DMS114 treated with DMSO at 0.1 percent for 48 hours (cell line): ENCODE measurements at regions not wholly inside any gene's neighbourhood (a gene's known extent, or its start where the extent isn't known, plus 50 kb on each side); places are given as distances from the start of the nearest gene placed in this dataset.
"Not testable (repeated sequence)": the region's sequence is repeated elsewhere in the genome, so short reads cannot be mapped to it uniquely, and the experiment has no call there.

Experiments
- DNase-seq: peaks from one replicate; lab custom pipeline; 2025; ENCODE audit not compliant: unreplicated experiment; lab: John Stamatoyannopoulos, UW

DNA sequence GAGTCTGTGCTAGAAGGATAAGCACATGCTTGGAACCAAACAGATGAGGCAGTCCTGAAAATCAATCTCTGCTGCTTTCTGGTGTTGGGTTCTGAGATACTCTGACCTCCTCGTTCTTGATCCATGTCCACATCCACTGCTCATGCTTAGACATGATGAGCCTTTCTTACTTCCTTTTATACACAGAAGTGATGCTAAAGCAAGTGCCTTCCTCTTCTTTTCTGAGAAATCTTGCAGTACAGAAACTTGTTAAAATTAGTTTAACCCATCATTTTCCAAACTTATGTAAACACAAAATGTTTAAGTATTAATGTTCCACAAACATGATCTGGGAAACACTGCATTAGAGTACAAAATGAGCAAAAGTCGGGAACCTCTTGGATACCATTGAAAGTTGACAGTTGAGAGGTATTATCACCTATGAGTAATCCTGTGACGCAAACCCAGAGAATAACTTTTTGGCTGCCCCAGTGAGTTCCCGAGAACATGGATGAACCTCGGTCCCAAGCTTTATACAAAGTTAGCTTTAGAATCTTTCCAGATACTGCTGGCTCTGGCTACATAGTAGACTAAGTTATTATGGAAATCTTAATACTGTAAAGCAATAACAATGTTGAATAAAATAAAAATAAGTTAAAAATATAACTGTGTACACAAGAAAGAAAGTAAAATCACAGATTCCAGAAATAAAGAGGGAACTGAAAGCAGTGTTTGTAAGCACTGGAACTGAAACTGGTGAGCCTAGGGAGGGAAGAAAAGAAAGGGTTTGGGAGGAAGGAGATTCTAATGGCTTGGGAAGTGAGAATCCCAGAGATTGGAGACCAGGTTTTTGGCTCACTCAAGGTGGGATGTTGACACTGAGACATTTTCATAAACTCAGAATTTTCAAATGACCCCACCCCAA is 429.3 kb upstream of the RUNX1 start:
- DNase-seq, result no peak

DNA sequence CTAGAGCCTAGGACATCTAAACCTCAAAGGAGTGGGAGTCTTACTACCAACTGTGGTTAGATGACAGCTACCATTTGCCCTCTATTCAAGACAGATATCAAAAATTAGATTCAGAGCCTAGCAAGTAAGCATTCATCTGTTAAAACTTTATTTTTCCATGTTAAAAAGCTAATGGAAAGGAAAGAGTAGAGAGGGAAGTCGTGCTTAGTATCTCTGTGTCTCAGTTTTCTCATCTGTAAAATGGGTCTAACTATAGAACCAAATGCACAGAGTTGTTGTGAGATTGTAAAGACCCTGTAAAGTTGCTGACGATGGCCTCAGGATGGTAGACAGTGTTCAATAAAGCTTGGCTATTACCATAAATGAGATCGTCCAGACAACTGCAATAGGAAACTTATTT is 428.5 kb upstream of the RUNX1 start:
- DNase-seq, result no peak

GRCh38 chr21:35476621-35477395 is 427.7 kb upstream of the RUNX1 start:
- no peak for DNase-seq

- DNase-seq, result no peak
Observed at GRCh38 chr21:35475762-35476161, 426.7 kb upstream of the RUNX1 start.

GRCh38 chr21:35475009-35475408 is 425.9 kb upstream of the RUNX1 start:
- no peak for DNase-seq

DNA sequence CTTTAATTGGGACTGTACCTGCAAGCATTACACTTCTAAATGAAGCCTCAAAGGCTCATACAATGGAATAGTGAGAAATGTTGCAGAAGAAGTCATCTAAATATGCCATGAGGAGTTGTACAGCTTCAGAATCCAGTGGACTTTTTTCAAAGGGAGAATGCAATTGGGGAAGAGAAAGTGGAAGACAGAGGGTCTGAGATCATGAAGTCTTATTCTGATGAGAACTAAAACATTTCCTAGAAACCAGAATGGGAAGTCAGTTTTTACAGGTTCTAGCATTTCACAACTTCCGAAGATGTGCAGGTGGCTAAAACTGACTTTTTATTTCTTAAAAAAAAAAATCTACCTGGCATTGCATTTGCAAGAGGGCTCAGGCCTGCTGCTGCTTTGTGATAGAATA is 424.4 kb upstream of the RUNX1 start:
- DNase-seq, result no peak

GRCh38 chr21:35470522-35470921 is 421.4 kb upstream of the RUNX1 start:
- DNase-seq, result no peak

- DNase-seq, result no peak
Observed at GRCh38 chr21:35469498-35469897, 420.4 kb upstream of the RUNX1 start.

GRCh38 chr21:35468991-35469390 is 419.9 kb upstream of the RUNX1 start:
- DNase-seq, result no peak

- DNase-seq, result no peak
Observed at GRCh38 chr21:35467566-35467965, 418.5 kb upstream of the RUNX1 start.

- not testable (repeated sequence) for DNase-seq
Observed at GRCh38 chr21:35466681-35467080, 417.6 kb upstream of the RUNX1 start.

DNA sequence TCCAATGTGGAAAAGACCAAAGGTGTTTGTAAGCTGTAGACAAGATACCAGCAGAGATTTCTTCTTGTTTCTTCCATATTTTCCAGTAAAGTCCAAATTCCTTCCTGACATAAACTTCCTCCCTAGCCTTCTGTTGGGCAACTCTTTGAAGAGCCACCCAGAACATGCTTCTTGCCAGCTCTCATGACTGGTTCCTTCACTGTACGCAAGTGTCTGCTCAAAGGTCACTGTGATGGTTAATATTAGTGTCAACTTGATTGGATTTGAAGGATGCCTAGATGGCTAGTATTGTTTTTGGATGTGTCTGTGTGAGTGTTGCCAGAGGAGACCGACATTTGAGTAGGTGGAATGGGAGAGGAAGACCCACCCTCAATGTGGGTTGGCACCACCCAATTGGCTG is 416.6 kb upstream of the RUNX1 start:
- DNase-seq, result no peak

DNA sequence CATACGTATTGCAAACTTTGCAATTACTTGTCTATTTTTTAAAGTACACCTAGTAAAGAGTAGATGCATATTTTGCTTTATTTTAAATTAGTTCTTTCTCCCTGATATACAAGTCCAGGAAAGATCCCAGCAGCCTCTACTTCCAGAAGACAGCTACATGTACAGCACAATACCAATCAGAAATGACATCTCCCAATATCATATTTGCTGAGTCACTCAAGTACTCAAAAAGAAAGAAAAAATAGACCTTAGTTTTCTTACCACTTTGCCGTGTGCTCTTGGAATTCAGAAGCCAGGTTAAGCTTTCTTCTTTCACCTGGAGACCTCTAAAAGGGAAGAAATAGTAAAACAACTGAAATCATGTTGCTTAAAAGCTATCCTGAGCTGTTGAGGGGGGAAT is 412.6 kb upstream of the RUNX1 start:
- DNase-seq, result no peak

GRCh38 chr21:35460441-35460840 is 411.3 kb upstream of the RUNX1 start:
- no peak for DNase-seq

DNA sequence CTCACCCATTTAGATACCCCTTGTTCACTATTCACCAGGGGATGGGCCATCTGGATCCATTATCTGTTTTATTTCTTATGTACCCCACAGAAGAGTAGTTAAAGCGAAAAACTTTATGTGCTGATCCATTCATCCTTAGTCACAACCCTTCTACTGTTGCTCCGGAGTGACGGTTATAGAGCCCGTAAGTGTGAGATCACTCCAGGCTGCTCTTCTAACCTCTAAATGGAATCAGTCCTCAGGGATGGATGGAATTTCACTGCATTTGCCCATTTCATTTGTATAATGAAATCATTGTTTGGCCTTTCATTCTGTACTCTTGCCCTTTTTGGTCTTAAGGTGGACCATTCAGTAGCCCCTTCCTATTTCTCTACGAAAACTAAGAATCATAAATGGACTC is 409.3 kb upstream of the RUNX1 start:
- no peak for DNase-seq

- no peak for DNase-seq
Observed at GRCh38 chr21:35457097-35457804, 408.1 kb upstream of the RUNX1 start.

GRCh38 chr21:35451276-35451675 is 402.2 kb upstream of the RUNX1 start:
- no peak for DNase-seq

DNA sequence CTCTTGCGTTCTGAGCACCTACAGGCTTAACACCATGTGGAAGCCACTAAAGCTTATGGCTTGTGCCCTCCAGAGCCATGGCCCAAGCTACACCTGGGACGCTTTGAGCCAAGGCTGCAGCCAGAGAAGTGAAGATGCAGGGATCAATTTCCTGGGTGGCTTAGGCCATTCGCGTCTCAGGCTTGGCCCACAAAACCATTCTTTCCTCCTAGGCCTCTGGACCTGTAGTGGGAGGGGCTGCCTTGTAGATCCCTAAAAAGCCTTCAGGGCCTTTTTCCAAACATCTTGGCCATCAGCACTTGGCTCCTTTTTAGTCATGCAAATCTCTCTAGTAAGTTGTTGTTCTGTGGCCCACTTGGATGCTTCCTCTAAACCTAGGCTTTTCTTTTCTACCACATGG is 401.7 kb upstream of the RUNX1 start:
- no peak for DNase-seq

DNA sequence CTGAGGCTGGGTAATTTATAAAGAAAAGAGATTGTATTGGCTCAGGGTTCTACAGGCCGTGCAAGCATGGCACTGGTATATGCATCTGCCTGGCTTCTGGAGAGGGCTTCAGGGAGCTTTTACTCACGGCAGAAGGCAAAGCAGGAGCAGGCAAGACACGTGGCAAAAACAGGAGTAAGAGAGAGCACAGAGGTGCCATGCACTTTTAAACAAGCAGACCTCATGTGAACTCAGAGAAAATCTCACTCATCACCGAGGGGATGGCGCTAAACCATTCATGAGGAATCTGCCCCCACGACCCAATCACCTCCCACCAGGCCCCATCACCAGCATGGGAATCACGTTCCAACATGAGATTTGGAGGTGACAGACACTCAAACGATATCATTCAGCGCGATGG is 400.7 kb upstream of the RUNX1 start:
- no peak for DNase-seq

DNA sequence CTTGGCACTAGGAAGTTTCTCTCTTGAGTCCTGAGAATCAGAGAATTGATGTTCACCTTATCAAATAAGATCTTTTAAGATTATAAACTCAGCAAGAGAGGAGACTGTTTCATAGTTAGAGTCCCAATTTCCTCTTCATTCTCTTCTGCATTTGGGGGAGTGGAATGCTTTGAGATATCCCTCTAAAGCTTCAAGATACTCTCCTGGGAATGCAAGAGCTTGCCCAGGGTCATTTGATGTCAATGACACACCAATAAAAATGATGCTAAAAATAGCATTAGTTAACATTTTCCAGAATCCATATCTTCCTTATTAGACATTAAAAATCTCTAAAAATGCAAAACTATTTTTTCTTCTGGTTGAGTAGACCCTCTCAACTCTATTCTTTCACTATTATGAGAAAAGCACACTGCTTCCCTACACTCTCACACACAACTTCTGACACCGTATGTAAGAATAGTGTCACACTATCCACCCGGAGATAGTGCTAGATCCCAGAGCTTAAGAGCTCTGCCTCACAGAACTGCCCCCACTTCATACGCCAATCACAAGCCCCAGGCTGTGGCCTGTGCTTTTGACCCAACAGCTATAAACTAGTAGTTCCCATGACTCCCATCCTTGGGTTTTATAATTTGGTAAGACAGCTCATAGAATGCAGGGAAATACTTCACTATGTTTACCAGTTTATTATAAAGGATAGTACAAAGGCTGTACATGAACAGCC is 399.9 kb upstream of the RUNX1 start:
- no peak for DNase-seq

DNA sequence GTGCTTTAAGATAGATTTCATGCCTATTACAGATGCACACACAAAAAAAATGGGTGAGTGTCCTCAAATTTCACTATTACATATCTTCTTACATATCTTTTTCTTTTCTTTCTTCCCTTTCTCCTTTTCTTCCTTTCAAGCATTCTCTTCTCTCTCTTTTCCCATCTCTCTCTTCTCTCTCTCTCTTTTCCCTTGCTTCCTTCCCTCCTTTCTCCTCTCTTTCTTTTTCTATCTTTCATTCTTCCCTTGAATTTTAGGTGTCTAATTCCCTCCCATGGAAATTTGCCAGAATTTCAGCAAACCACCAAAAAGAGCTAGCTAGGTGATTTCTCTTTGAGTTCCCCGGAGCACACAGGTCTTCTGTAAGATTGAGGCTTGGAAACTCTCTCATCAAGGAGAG is 395.3 kb upstream of the RUNX1 start:
- DNase-seq, result no peak
